IMR-90 (cell line): ENCODE measurements at regions not wholly inside any gene's neighbourhood (a gene's known extent, or its start where the extent isn't known, plus 50 kb on each side); places are given as distances from the start of the nearest gene placed in this dataset.

Source experiments
- ATAC-seq: fragments of 200-7000 bp; cut with Tn5 transposase; 2 replicates; pipeline ENCODE4 v1.9.1; 2020; ENCODE audit warnings: low read depth, mild to moderate bottlenecking, moderate library complexity
- BruUV-seq: library from RNA; stranded (reverse); fragments of 400-500 nt; replicated peaks from 2 replicates; lab custom pipeline; 2021; lab: Mats Ljungman, UMichigan
- CTCF ChIA-PET: fragments of 300-600 bp; formaldehyde crosslinking; extraction: SDS; loops from one replicate; lab custom pipeline; 2021; ENCODE audit warnings: antibody characterized with exemption; lab: Yijun Ruan, JAX
- POLR2A ChIA-PET: fragments of 300-600 bp; sonication (Branson Sonifier 250); formaldehyde crosslinking; loops from one replicate; lab custom pipeline; 2022; ENCODE audit warnings: antibody characterized with exemption; ENCODE audit not compliant: unreplicated experiment; lab: Charles Lee
- DNase-seq: peaks from one replicate; pipeline ENCODE4 v3.0.0; 2013
- H2AFZ ChIP-seq: replicated peaks from 2 replicates; pipeline ENCODE3; 2013; ENCODE audit warnings: low read length, mild to moderate bottlenecking; ENCODE audit not compliant: poor library complexity
- H2AK5ac ChIP-seq: 2 replicates; pipeline ENCODE4 v1.6.1; 2013; ENCODE audit warnings: low read depth, low read length, inconsistent platforms
- H2AK9ac ChIP-seq: replicated peaks from 2 replicates; pipeline ENCODE3; 2013; ENCODE audit warnings: mild to moderate bottlenecking, low read depth, low read length, moderate library complexity; ENCODE audit not compliant: poor library complexity
- H2BK120ac ChIP-seq: 2 replicates; pipeline ENCODE4 v1.6.1; 2013; ENCODE audit warnings: low read depth, low read length, inconsistent platforms
- H2BK15ac ChIP-seq: 3 replicates; pipeline ENCODE4 v1.6.1; 2013; ENCODE audit warnings: low read depth, low read length, inconsistent platforms
- H2BK20ac ChIP-seq: 2 replicates; pipeline ENCODE4 v1.6.1; 2013; ENCODE audit warnings: low read depth, mild to moderate bottlenecking, inconsistent platforms, low read length, moderate library complexity
- H2BK5ac ChIP-seq: 2 replicates; pipeline ENCODE4 v1.6.1; 2013; ENCODE audit warnings: mild to moderate bottlenecking, low read depth, low read length, inconsistent platforms; ENCODE audit not compliant: poor library complexity, severe bottlenecking
- H3K14ac ChIP-seq: replicated peaks from 2 replicates; pipeline ENCODE4 v1.6.1; 2013; ENCODE audit warnings: low read depth, low read length, inconsistent platforms
- H3K18ac ChIP-seq: 2 replicates; pipeline ENCODE4 v1.6.1; 2013; ENCODE audit warnings: low read depth, low read length, control low read depth
- H3K23ac ChIP-seq: 2 replicates; pipeline ENCODE4 v1.6.1; 2013; ENCODE audit warnings: low read depth, low read length, inconsistent platforms
- H3K27ac ChIP-seq: 2 replicates; pipeline ENCODE4 v1.5.1; 2013; ENCODE audit warnings: mild to moderate bottlenecking, control low read depth, low read length; ENCODE audit not compliant: insufficient read depth
- H3K27me3 ChIP-seq: 2 replicates; pipeline ENCODE4 v1.6.1; 2013; ENCODE audit warnings: low read length; ENCODE audit not compliant: control insufficient read depth, insufficient read depth
- H3K36me3 ChIP-seq: 2 replicates; pipeline ENCODE4 v1.6.1; 2013; ENCODE audit warnings: low read length, mixed read lengths; ENCODE audit not compliant: control insufficient read depth, insufficient read depth
- H3K4ac ChIP-seq: 2 replicates; pipeline ENCODE4 v1.6.1; 2013; ENCODE audit warnings: low read depth, low read length, inconsistent platforms
- H3K4me1 ChIP-seq: 2 replicates; pipeline ENCODE4 v1.6.1; 2013; ENCODE audit warnings: low read length, mixed read lengths; ENCODE audit not compliant: control insufficient read depth, insufficient read depth
- H3K4me2 ChIP-seq: 2 replicates; pipeline ENCODE4 v1.6.1; 2013; ENCODE audit warnings: low read depth, mild to moderate bottlenecking, control low read depth, low read length, moderate library complexity
- H3K4me3 ChIP-seq: 2 replicates; pipeline ENCODE4 v1.5.1; 2013; ENCODE audit warnings: low read depth, mild to moderate bottlenecking, control low read depth, low read length, moderate library complexity; ENCODE audit not compliant: insufficient read depth
- H3K56ac ChIP-seq: 2 replicates; pipeline ENCODE4 v1.6.1; 2013; ENCODE audit warnings: low read length, inconsistent platforms; ENCODE audit not compliant: insufficient read depth; ENCODE audit errors: extremely low read depth
- H3K79me1 ChIP-seq, 2 experiments: 2 replicates each; pipeline ENCODE4 v1.6.1; 2013; ENCODE audit warnings: low read length in 2 of 2, inconsistent platforms in 1 of 2, low read depth in 1 of 2
- H3K9ac ChIP-seq: 2 replicates; pipeline ENCODE4 v1.6.1; 2013; ENCODE audit warnings: low read depth, low read length, control low read depth
- H3K9me1 ChIP-seq: 2 replicates; pipeline ENCODE4 v1.6.1; 2013; ENCODE audit warnings: low read length, inconsistent platforms; ENCODE audit not compliant: insufficient read depth
- H3K9me3 ChIP-seq: 2 replicates; pipeline ENCODE4 v1.6.1; 2013; ENCODE audit warnings: low read length; ENCODE audit not compliant: control insufficient read depth, insufficient read depth
- H4K20me1 ChIP-seq: 2 replicates; pipeline ENCODE4 v1.6.1; 2013; ENCODE audit warnings: low read length, inconsistent platforms; ENCODE audit not compliant: insufficient read depth
- H4K5ac ChIP-seq: 2 replicates; pipeline ENCODE4 v1.6.1; 2013; ENCODE audit warnings: mild to moderate bottlenecking, low read depth, low read length, control low read depth
- H4K8ac ChIP-seq, 2 experiments: 2 replicates each; pipeline ENCODE4 v1.6.1; 2013; ENCODE audit warnings: low read depth in 2 of 2, low read length in 2 of 2, control low read depth in 1 of 2, inconsistent platforms in 1 of 2
- H4K91ac ChIP-seq: 2 replicates; pipeline ENCODE4 v1.6.1; 2013; ENCODE audit warnings: low read depth, low read length, inconsistent platforms; ENCODE audit not compliant: insufficient read depth
- BHLHE40 ChIP-seq: fragments of 150-350 bp; IDR thresholded peaks from 2 replicates; pipeline ENCODE4 v1.6.1; 2016; ENCODE audit warnings: mild to moderate bottlenecking, low read depth, low read length
- MAFK ChIP-seq: IDR thresholded peaks from 2 replicates; pipeline ENCODE4 v1.6.1; 2012; ENCODE audit warnings: low read depth, low read length, improper control_type of control experiment
- RFX5 ChIP-seq: IDR thresholded peaks from 2 replicates; pipeline ENCODE4 v1.8.0; 2012; ENCODE audit warnings: low read depth, mild to moderate bottlenecking, low read length, moderate library complexity
- WGBS, 2 experiments: methylation state at CpG; one replicate each; pipeline versions ENCODE4 v1.1.5 to v1.1.7; 2013; ENCODE audit warnings: missing lambda C conversion rate in 2 of 2; ENCODE audit not compliant: insufficient read length in 1 of 2; ENCODE audit errors: extremely low coverage in 2 of 2; 5-methylcytosine and 5-hydroxymethylcytosine counted together
- dilution Hi-C: fragments of 300-500 bp; cut with HindIII; formaldehyde crosslinking; loops from one replicate; pipeline ENCODE4 v1.14.3; 2018; ENCODE audit warnings: low sequenced_read_pairs; ENCODE audit not compliant: unreplicated experiment
- in situ Hi-C: fragments of 300-500 bp; cut with MboI; formaldehyde crosslinking; loops from 3 replicates; pipeline ENCODE4 v1.14.3; 2019; ENCODE audit warnings: low sequenced_read_pairs, inconsistent platforms, mixed read lengths
- intact Hi-C: fragments of 100-400 bp; cut with micrococcal nuclease; formaldehyde crosslinking; loops from 2 replicates; pipeline ENCODE4 v1.10.0; 2022

DNA sequence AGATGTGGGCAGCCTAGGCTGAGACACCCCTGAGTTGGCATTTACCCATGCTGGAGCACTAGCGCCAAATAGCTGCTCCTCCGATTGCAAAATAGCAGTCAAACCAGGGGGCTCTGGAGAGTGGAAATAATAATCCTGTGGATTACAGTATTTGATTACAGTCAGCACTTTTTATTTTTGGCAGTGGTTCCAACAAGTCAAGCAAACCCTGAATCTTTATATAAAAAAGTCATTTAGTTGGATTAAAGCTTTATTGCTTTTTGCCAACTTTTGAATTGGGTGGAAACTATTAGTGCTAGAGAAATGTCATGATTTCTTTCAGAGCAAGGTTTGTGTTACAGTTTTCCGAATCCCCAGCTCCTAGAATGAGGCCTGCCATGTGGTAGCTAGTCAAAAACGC is 99.3 kb upstream of the FAM20A start:
- Histone ChIP-seq H3K56ac (no peak overlapping the region), H3K79me1 (no peaks in the 10 kb centered on the region), H3K9me1 (no peaks in the 10 kb centered on the region), H2BK5ac (no peak overlapping the region), H3K4me2 (no peak overlapping the region), H4K5ac (no peak overlapping the region), H2BK120ac (no peak overlapping the region), H3K27me3 (no peaks in the 10 kb centered on the region), H3K9me3 (no peaks in the 10 kb centered on the region), H3K9ac (no peak overlapping the region), H4K91ac (no peak overlapping the region), H3K4me3 (no peak overlapping the region), H3K4ac (no peak overlapping the region), H3K27ac (no peak overlapping the region), H2AFZ (no peak overlapping the region), H2BK15ac (no peak overlapping the region), H3K36me3 (no peaks in the 10 kb centered on the region), H4K8ac (no peak overlapping the region), H2BK20ac (no peak overlapping the region), H2AK9ac (no peak overlapping the region), H3K18ac (no peak overlapping the region), H4K20me1 (no peaks in the 10 kb centered on the region), H3K4me1 (peaks cover 9% of the 10 kb centered on the region; the same call in 1 of the 2 replicates), H3K23ac (no peak overlapping the region), H3K14ac (no peak overlapping the region), H2AK5ac (no peak overlapping the region)
- intact Hi-C loops (no loop called here), dilution Hi-C loops (no loop called here), in situ Hi-C loops (no loop called here)
- POLR2A ChIA-PET, result no interaction called here
- no TSS peak for BruUV-seq
- CTCF ChIA-PET, result no interaction called here
- no CpG with 5 or more reads among the region's 4 CpGs for WGBS, 2 experiments
- TF ChIP-seq RFX5, result no peak
- TF ChIP-seq MAFK, result no peak
- TF ChIP-seq BHLHE40, result no peak
- DNase-seq (no peak), ATAC-seq (no peak)
